NOMO-1 treated with DMSO at 0.1 percent for 48 hours (cell line): ENCODE measurements at regions not wholly inside any gene's neighbourhood (a gene's known extent, or its start where the extent isn't known, plus 50 kb on each side); places are given as distances from the start of the nearest gene placed in this dataset.
"Not testable (repeated sequence)": the region's sequence is repeated elsewhere in the genome, so short reads cannot be mapped to it uniquely, and the experiment has no call there.

Experiments used
- DNase-seq: peaks from one replicate; lab custom pipeline; 2025; ENCODE audit not compliant: unreplicated experiment; lab: John Stamatoyannopoulos, UW

DNA sequence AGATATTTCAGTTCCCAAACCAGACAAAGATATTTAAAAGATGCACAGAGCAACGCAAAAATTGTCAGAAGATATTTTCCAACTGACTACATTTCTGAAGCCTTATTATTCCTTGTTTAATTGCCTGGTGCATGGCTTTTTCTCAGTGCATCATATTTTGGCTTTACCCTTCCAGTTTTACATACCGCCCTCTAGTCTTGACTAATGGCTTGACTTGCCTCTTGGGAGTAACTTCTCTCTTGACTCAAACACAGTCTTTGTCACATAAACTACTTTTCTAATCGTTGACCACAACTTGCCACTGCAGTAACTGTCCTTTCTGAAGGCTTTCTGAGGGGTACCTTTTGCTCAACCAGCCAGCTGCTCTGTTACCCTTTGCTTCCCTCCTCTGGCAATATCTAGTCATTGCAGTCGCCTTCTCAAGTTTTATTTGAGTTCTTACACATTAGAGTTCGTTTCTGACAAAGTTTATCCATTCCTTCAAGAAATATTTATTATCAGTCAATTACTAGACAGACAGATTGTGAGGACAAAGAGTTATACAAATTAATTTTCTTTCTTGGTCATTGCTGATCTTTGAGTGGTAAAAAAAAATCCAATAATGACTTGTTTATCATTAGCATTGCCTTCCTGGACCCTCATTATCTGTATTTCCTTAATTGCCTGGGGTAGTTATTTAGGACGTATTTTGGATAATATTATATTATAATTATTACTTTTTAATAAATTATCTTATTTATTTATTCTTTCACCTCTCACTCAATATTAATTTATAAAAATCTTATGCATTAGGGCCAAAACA lies 506.9 kb upstream of the PCDH10 start:
- peak; percentile 47 for DNase-seq

DNA sequence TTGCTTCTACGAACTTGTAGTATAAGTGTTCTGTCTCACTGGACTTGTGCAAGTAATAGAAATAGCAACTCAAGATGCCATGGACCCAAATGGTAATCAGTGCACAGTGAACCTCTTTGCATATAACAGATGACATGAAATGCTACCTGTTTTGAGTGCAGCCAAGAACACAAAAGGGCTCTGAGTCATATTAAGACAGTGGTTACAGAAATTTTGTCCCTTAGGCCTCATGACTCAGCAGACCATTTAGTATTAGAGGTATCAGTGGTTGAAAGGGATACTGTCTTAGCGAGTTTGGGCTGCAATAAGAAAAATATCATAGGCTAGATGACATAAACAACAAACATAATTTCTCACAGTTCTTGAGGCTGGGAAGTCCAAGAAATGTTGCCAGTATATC lies 502.9 kb upstream of the PCDH10 start:
- no peak for DNase-seq

DNA sequence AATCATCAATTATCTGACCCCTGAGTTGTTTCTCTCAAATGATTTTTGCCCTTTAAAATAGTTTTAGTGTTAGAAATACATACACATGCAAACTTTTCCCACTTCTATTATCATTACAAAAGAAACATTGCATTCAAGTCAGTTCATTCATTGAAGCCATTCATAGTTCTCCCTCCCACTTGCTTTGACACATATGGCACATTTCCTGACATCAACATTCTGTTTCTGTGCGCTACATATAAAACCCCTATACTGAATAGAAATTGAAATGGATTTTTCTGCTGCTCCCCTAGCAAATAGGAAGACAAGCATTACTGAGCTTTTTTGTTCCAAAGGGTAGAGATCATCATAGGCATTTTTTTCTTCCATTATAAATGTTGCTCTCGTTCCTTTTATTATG lies 497.9 kb upstream of the PCDH10 start:
- DNase-seq = no peak

DNA sequence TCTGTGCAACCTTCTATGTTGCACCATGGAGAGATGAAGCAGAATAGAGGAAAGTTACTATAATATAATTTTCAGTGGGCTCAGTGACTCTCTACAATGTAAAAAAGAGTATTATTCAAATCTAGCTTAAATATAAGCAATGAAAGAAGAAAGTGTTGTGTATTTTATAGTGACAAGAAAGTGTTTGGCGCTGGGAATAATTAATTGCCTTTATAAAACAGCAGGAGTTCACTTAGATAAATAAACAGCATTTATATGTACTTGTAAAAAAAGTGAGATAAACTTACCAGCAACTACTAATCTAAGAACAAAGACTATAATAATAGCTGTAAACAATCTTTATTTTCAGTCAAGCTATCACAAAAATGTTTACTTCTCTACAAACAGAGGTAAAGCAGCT lies 488.9 kb upstream of the PCDH10 start:
- DNase-seq = no peak

DNA sequence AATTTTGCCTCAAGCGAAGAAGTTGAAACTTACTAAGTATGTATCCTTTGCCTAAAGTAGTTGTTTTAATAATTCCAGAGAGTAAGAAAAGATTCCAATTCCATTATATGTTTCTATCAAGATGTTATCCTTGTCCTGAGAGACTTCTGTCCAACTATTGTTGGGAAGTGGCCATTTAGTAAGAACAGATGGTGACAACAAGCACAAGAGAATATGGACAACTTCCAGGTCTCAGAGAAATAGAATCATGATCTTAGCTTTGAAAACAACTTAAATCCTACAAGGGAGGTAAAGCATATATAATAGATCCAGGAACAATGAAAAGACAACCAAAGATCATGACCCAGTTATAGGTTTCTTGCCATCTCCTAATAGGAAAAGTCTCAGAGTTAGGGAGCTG lies 486.6 kb upstream of the PCDH10 start:
- DNase-seq = no peak

DNA sequence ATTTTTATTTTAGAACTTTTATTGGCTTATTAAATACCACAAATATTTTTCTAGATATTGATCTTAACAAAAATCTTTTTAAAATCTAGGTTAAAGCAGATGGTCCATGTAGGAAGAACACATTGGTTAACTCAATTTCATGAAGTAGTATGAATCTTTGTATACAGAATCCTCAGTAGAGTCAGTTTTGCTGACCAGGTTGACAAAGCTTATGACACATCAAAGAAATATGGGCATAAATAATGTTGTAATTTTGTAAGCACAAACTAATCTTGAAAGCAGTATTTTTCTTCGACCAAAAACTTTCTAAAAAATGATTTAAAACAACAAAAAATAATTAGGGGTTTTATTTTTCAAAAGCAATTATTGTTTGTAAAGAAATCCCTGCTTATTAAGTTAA lies 479.3 kb upstream of the PCDH10 start:
- DNase-seq = no peak

DNA sequence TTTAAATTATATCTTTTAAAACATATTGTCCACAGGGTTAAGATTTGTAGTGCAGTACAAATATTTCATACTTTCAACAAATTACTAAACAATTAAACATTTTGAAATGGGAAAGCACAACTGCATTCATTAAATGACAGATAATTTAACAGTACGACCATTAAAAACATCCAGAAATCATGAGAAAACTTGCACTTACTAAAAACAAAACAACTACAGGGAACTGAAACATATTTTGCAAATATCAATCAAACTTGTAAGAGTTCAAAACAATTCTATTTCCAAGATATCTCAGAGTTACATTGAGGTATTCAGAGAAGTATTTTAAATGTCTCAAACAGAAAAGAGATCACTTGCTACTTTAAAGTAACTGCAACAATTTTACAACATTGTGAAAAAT lies 478.5 kb upstream of the PCDH10 start:
- DNase-seq = no peak

DNA sequence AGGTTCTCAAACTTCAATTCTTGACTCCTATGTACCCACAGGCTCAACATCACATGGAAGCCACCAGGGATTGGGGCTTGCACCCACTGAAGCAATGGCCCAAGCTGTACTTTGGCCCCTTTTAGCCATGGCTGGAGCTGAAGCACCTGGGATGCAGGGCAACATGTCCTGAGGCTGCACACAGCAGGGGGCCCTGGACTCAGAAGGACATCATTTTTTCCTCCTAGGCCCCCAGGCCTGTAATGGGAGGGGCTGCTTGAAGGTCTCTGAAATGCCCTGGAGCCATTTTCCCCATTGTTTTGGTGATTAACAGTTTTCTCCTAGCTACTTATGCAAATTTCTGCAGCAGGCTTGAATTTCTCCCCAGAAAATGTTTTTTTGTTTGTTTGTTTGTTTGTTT lies 465.1 kb upstream of the PCDH10 start:
- no peak for DNase-seq

DNA sequence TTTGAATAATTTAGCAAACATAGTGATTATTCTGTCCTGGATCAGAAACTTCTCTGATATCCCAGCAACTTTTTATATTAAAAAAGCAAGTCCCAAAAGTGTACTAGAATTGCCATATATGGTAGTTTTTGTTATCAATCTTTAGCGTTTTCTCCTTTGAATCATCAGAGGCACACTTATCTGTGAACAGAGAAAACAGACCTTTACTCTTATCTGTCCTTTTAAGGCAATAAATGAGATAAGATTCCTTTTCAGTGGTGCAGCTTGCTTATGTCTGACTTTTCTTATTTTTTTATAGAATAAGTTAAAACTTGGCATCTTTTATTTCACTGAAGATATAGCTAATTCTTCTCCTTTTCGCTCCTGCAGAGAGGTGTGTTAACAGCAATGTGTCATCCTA lies 458.1 kb upstream of the PCDH10 start:
- DNase-seq = no peak

DNA sequence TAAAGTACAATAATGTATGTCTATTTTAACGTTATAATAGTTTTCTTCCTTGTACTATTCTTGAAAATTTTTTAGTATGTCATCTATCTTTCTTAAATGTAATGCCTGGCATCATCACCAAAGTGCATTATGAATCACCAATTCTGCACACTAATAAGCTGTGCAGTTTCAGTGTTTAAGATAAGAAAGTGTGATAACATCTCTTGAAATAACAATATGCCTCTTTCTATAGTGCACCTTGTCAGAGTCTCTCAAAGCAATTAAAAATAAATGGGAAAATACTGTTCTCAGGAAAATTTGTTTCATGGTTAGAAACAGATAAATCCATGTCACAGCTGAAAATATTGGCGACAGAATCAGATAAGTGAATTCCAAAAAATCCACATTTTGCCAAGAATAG lies 457.4 kb upstream of the PCDH10 start:
- DNase-seq = no peak

DNA sequence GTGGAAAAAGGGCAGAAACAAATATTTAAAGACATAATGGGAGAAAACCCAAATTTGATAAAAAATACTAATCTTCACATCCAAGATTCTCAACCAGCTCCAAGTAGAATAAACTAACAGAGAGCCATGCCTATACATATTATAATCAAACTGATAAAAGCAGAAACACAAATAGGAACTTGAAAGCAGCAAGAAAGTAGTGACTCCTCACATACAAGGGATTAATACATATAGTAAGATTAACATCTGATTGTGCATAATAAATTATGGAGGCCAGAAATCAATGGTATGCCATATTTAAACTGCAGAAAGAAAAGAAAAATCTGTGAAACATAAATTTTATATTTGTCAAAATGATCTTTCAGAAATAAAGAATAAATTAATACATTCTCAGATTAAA lies 454.3 kb upstream of the PCDH10 start:
- DNase-seq = no peak

DNA sequence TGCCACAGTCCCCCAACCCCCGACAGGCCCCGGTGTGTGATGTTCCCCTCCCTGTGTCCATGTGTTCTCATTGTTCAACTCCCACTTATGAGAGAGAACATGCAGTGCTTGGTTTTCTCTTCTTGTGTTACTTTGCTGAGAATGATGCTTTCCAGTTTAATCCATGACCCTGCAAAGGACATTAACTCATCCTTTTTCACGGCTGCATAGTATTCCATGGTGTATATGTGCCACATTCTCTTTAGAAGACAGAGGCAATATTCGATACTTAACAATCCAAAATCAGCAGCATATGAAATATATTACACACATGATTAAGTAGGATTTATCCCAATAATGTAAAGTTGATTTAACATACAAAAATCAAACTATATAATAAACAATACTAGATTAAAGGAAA lies 451.6 kb upstream of the PCDH10 start:
- not testable (repeated sequence) for DNase-seq

DNA sequence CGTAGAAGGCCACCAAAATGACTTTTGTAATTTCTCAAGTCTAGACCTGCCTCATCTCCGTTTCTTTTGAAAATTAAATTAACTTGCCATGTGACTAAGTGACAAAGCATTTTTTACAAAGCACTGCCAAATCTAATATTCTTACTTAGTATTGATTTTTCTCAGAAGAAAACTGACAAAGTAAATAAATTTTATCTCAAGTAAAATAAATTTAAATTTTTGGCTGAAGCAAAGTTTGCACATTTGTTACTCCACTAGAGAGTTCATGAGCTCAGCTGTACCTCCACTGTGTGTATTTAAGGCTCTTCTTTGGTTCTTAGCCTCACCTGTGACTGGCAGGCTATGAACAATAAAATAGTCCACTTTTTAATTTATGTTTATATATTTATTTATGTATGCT lies 441.1 kb upstream of the PCDH10 start:
- DNase-seq = no peak

DNA sequence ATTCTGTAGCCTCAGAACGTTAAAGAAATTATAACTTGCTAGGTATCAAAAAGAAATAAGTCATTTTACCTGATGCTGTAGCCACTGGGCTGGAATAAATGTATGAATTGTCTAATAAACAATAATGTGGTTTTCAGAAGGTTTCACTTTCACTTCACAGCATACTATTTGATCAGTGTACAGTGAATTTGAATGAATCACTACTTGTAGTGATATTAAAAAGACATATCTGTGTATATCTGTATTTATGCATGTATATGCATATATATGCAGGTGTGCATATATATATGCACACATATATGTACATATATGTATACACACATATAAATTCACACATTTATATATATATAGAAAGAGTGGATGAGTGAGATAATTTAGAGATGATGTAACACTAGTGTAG lies 440.0 kb upstream of the PCDH10 start:
- no peak for DNase-seq

DNA sequence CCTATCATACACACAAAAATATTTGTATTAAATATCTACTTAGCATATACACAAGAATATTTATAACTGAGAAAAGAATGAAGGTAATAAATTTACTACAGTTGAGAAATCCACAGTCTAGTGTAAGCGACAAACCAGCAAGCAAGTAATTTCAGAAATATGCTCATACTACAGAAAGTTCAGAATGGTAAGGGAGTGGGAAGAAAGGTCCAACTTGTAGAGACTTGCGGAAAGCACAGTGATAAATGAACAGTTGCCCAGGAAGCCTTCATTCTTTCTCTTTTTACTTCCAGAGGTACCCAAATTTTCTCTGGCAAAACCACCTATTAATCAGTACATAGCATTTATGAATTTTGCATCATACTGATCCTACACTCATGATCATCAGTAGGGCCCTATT lies 438.1 kb upstream of the PCDH10 start:
- no peak for DNase-seq

DNA sequence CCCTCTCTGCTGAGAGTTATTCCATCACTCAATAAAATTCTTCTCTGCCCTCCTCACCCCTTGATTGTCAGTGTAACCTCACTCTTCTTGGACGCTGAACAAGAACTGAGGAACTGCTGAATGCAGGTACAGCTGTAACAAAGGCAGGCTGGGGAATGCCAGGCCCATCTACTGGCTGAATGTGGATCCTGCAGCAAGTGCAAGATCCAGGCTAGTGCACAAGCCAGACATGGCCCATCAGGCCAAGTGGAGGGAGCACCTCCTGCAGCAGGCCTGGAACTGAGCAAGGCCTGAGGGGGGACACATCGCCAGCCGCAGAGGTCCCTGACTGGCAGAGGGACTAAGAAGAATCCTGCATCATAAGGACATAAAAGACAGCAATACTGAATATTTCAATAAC lies 411.8 kb upstream of the PCDH10 start:
- DNase-seq = no peak

DNA sequence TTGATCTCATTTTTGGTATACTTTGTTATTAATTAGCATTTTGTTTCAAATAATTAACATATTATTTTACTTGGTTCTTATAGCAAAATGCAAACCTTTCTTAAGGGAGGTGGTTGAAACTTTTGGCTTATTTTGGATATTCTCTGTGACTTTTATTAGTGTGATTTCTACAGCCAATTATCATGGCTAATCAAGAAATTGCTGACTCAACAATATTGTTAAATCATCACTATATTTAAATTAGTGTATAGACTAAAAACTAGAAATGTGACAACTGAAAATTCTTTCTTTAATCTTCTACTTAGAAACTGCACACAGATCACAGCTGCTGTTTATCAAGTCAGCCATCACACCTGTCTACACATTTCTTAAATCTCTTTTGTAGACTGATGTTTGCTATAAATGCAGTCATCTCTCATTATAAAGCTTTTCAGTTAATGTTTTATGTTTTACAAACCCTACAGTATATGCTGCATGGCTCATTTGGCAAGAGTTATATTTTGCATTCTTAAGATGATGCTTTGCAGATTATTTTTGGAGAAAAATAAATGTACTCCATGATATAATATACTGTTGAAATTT lies 389.8 kb upstream of the PCDH10 start:
- DNase-seq = no peak

DNA sequence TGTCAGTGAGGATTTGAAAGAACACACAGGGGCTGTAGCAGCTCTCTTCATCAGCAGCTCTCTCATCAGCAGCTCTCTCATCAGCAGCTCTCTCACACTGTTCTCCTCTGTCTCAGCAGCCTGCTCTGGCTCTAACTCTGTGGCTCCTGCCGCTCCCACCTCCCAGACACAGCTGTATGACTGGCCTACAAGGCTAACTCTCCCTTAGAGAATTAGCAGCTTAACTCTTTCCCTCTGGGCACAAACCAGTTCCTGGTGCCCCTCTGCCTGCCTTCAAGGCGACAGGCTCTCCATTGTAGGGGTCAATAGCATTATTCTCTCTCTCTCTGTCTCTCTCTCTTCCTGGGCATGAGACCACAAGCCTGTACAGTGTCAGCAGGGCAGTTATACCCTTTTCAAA lies 385.6 kb upstream of the PCDH10 start:
- no peak for DNase-seq

DNA sequence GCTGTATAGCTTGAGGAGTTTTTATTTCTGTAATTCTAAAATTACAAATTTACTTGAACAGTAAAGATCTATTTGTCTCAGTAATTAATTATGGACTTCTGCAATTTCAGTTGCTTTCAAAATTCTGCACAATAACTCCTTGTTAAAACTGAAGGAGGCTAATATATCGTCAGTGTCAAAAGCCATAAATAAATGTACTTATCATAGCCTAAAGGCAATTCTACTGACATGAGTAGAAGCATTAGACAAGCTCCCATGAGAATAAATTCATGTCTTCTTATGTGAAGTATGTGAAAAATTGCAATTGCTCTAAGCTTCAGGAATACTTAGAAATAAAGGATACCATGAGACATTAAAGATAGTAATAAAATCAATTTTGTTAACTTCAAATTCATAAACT lies 381.2 kb upstream of the PCDH10 start:
- no peak for DNase-seq

DNA sequence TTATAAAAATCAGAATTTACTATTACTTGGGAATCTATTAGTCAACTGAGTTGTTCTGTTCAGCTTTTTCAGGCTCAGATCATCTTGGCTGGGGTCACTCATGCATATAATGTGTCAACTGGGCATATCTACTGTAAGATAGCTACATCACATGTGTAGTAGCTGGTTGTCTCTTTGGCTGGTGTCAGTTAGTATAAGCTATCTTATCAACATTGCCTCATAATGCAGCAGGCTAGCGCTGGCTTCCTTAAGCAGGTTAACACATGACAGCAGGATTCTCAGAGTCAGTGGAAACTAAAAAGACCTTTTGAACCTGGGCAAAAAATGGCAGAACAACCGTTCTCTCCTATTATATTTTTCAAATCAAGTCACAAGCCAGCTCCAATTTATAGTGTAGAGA lies 378.3 kb upstream of the PCDH10 start:
- DNase-seq = no peak

DNA sequence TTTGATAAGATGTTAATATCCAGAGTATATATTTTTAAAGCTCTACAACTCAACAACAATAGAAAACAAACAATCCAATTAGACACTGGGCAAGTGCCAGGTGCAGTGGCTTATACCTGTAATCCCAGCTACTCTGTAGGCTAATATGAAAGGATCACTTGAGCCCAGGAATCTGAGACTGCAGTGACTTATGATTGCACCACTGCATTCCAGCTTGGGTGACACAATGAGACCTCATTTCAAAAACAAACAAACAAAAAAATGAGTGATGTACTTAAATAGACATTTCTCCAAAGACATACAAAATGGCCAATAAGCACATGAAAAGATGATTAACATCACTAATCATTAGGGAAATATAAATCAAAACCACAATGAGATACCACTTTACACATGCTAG lies 356.8 kb upstream of the PCDH10 start:
- no peak for DNase-seq

DNA sequence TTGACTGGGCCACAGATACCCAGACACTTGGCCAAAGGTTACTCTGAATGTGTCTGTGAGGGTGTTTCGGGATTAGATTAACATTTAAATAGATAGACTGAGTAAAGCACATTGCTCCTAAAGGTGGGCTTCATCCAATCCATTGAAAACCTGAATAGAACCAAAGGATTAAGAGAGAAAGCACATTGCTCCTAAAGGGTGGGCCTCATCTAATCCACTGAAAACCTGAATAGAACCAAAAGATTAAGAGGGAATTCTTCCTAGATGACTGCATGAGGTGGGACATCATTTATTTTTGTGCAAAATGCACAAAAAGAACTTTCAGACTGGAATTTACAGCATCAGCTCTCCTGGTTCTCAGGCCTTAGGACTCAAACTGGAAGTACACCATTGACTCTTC lies 351.2 kb upstream of the PCDH10 start:
- no peak for DNase-seq
